Smooth muscle cell (in vitro differentiated cells): ENCODE measurements at regions not wholly inside any gene's neighbourhood (a gene's known extent, or its start where the extent isn't known, plus 50 kb on each side); places are given as distances from the start of the nearest gene placed in this dataset.

ENCODE experiments used
- DNase-seq: peaks from one replicate; lab custom pipeline; 2025; ENCODE audit not compliant: unreplicated experiment; lab: John Stamatoyannopoulos, UW
- H2AFZ ChIP-seq: fragments of 200-600 bp; sonication (generic); 2 replicates; pipeline ENCODE4 v1.6.0; 2016; ENCODE audit warnings: antibody characterized with exemption, low read depth, mild to moderate bottlenecking
- H3F3A ChIP-seq: fragments of 200-600 bp; sonication (generic); 2 replicates; pipeline ENCODE4 v1.6.0; 2017; ENCODE audit warnings: antibody characterized with exemption, low read depth
- H3K27ac ChIP-seq: fragments of 200-600 bp; sonication (generic); 2 replicates; pipeline ENCODE4 v1.5.1; 2016; ENCODE audit warnings: low read depth, mild to moderate bottlenecking
- H3K27me3 ChIP-seq: fragments of 200-600 bp; sonication (generic); 2 replicates; pipeline ENCODE4 v1.6.1; 2016; ENCODE audit warnings: low read depth, mild to moderate bottlenecking
- H3K36me3 ChIP-seq: fragments of 200-600 bp; sonication (generic); 2 replicates; pipeline ENCODE4 v1.5.1; 2016; ENCODE audit warnings: low read depth
- H3K4me1 ChIP-seq: fragments of 200-600 bp; sonication (generic); 2 replicates; pipeline ENCODE4 v1.5.1; 2016; ENCODE audit warnings: low read depth
- H3K4me2 ChIP-seq: fragments of 200-600 bp; sonication (generic); 2 replicates; pipeline ENCODE4 v1.6.0; 2016; ENCODE audit warnings: mild to moderate bottlenecking
- H3K4me3 ChIP-seq: fragments of 200-600 bp; sonication (generic); 2 replicates; pipeline ENCODE4 v1.5.1; 2016; ENCODE audit warnings: mild to moderate bottlenecking
- H3K79me2 ChIP-seq: fragments of 200-600 bp; sonication (generic); 2 replicates; pipeline ENCODE4 v1.6.0; 2016; ENCODE audit warnings: low read depth, mild to moderate bottlenecking
- H3K9ac ChIP-seq: fragments of 200-600 bp; sonication (generic); 2 replicates; pipeline ENCODE4 v1.6.0; 2016; ENCODE audit warnings: low read depth
- H3K9me3 ChIP-seq: fragments of 200-600 bp; sonication (generic); replicated peaks from 2 replicates; pipeline ENCODE4 v1.5.1; 2016; ENCODE audit warnings: low read depth
- H4K20me1 ChIP-seq: fragments of 200-600 bp; sonication (generic); 2 replicates; pipeline ENCODE4 v1.6.0; 2016; ENCODE audit warnings: low read depth
- CTCF ChIP-seq: fragments of 200-600 bp; sonication (generic); IDR thresholded peaks from 2 replicates; pipeline ENCODE4 v1.5.1; 2017; ENCODE audit warnings: borderline replicate concordance, mild to moderate bottlenecking, antibody characterized with exemption; ENCODE audit not compliant: insufficient read depth, poor library complexity, severe bottlenecking
- WGBS: methylation state at CpG from one replicate; pipeline ENCODE4 v1.1.7; 2016; ENCODE audit warnings: low lambda C conversion rate; 5-methylcytosine and 5-hydroxymethylcytosine counted together

GRCh38 chr3:159517105-159517504 is 471.5 kb upstream of the IL12A start:
- Histone ChIP-seq H3K27me3 (no peaks in the 10 kb centered on the region), H3K27ac (no peak overlapping the region), H3K4me1 (no peaks in the 10 kb centered on the region), H2AFZ (no peak overlapping the region), H4K20me1 (no peaks in the 10 kb centered on the region), H3K79me2 (no peaks in the 10 kb centered on the region), H3K36me3 (no peaks in the 10 kb centered on the region), H3K4me2 (no peak overlapping the region), H3K4me3 (no peak overlapping the region), H3K9me3 (no peaks in the 10 kb centered on the region), H3K9ac (no peak overlapping the region), H3F3A (no peaks in the 10 kb centered on the region)
- 90% methylated on average over 1 of the region's 1 CpG for WGBS
- no peak for DNase-seq
- TF ChIP-seq CTCF: no peak

GRCh38 chr3:159520638-159521037 is 468.0 kb upstream of the IL12A start:
- H3K36me3 ChIP-seq: no peaks in the 10 kb centered on the region
- WGBS: 82% methylated on average over 3 of the region's 3 CpGs
- TF ChIP-seq CTCF: no peak
- H3K9me3 ChIP-seq: no peaks in the 10 kb centered on the region
- H2AFZ ChIP-seq: no peak overlapping the region
- H3K4me2 ChIP-seq: no peak overlapping the region
- no peaks in the 10 kb centered on the region for H3F3A ChIP-seq
- H3K79me2 ChIP-seq: no peaks in the 10 kb centered on the region
- H3K27ac ChIP-seq: no peak overlapping the region
- no peak overlapping the region for H3K9ac ChIP-seq
- no peak overlapping the region for H3K4me3 ChIP-seq
- DNase-seq: no peak
- no peaks in the 10 kb centered on the region for H3K27me3 ChIP-seq
- H3K4me1 ChIP-seq: no peaks in the 10 kb centered on the region
- H4K20me1 ChIP-seq: no peaks in the 10 kb centered on the region

GRCh38 chr3:159522276-159522675 is 466.4 kb upstream of the IL12A start:
- Histone ChIP-seq H4K20me1 (no peaks in the 10 kb centered on the region), H3K4me1 (no peaks in the 10 kb centered on the region), H2AFZ (no peak overlapping the region), H3K9ac (no peak overlapping the region), H3K27ac (no peak overlapping the region), H3F3A (no peaks in the 10 kb centered on the region), H3K27me3 (no peaks in the 10 kb centered on the region), H3K36me3 (no peaks in the 10 kb centered on the region), H3K79me2 (no peaks in the 10 kb centered on the region), H3K9me3 (no peaks in the 10 kb centered on the region), H3K4me3 (no peak overlapping the region), H3K4me2 (no peak overlapping the region)
- WGBS: 90% methylated on average over 3 of the region's 3 CpGs
- no peak for DNase-seq
- TF ChIP-seq CTCF: no peak

- Histone ChIP-seq H3K9ac (no peak overlapping the region), H3K4me1 (no peaks in the 10 kb centered on the region), H3K27me3 (no peaks in the 10 kb centered on the region), H3K4me2 (no peak overlapping the region), H3K79me2 (no peaks in the 10 kb centered on the region), H2AFZ (no peak overlapping the region), H3F3A (no peaks in the 10 kb centered on the region), H3K9me3 (no peaks in the 10 kb centered on the region), H3K27ac (no peak overlapping the region), H3K4me3 (no peak overlapping the region), H4K20me1 (no peaks in the 10 kb centered on the region), H3K36me3 (no peaks in the 10 kb centered on the region)
- TF ChIP-seq CTCF: no peak
- 61% methylated on average over 9 of the region's 9 CpGs for WGBS
- no peak for DNase-seq
These were observed 460.3 kb upstream of the IL12A start for GRCh38 chr3:159528251-159528895.
